ENCODE measurements at regions not wholly inside any gene's neighbourhood (a gene's known extent, or its start where the extent isn't known, plus 50 kb on each side); places are given as distances from the start of the nearest gene placed in this dataset.

DNA sequence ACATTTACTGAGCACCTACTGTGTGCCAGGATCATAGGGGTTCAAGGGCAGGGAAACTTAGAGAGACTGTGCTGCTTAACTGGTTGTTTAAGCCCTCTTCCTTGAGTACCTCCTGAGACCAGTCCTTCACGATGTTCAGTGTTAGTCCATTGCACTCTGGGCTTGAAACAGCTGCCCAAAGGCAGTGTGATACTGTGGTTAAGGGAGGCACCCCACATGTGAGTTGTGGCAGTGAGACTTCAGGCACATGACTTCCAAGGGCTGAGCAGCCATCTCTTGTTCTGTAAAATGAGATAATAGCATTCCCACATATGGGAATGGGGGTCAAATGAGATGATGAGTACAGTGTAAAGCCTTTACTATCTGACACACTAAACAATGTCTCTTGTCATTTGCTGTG lies 75.1 kb downstream of the LINGO1 start:
- DNase-seq (ENCODE audit: insufficient read length, low spot score) (no peak), FAIRE-seq (no peak)
- TF ChIP-seq POLR2A (IDR thresholded peaks at IDR 0.05; ENCODE audit: low read depth, low read length) = no peak

- DNase-seq (ENCODE audit: insufficient read length, low spot score) = no peak
- TF ChIP-seq POLR2A (IDR thresholded peaks at IDR 0.05; ENCODE audit: low read depth, low read length) = no peak
- no peak for FAIRE-seq
Measured at GRCh38 chr15:77557144-77557543, 75.6 kb downstream of the LINGO1 start.

GRCh38 chr15:77556622-77557021 lies 76.1 kb downstream of the LINGO1 start:
- no peak for TF ChIP-seq POLR2A (IDR thresholded peaks at IDR 0.05; ENCODE audit: low read depth, low read length)
- no peak for FAIRE-seq

DNA sequence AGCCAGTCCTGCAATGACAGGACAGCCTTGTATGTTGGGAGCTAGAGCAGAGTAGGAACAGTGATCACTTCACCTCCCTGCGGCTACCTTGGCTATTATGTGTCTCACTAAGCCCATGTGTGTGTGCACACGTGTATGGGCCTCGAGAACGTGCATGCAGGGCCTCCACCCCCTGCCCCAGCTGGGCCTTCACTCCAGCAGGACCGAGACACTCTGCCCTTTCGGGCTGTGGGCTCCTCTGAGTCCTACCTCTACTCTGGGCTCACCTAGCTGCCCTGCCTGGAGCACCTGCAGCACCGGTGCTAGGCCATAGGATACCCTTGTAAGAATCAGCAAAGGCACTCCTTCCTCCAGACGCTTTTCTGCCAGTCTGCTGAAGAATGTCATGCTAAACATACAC lies 77.5 kb downstream of the LINGO1 start:
- FAIRE-seq (no peak), DNase-seq (ENCODE audit: insufficient read length, low spot score) (no peak)
- TF ChIP-seq POLR2A (IDR thresholded peaks at IDR 0.05; ENCODE audit: low read depth, low read length) = no peak

More at GRCh38 chr15:77556622-77557021, 76.1 kb downstream of the LINGO1 start:
- DNase-seq (ENCODE audit: insufficient read length, low spot score) = no peak

DNA sequence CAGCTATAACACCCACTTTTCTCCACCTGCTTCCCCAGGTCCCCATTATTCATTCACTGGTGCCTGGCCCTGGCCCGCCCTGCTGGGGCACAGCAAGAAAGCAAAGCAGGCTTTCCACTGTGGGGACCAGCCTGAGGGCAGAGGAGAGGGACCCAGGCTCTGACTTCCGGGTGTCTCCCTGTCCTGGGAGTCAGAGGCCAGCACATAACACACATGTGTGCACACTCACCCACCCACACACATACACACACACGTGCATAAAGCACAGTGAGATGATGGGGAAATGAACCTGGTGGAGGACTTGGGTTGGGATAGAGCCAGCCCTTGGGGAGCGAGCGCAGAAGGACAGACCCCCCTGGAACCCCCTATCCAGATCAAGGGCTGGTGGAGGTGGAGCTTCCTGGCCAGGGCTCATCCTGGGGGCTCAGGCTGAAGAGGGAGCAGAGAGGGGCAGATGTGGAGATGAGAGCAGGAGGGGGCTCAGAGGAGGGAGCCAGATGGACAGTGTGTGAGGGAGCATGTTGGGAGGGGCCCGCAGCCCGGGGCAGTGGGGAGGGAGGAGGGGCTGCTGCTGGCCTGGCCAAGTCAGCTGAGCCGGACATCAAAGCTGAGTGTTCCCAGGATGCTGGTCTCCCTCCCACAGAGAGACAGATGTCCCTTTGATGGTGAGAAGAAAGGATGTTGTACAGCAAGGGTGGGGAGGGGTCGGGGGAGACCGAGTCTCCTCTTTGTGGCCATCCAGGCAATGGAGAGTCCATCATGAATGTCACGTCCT lies 78.2 kb downstream of the LINGO1 start:
- TF ChIP-seq POLR2A (IDR thresholded peaks at IDR 0.05; ENCODE audit: low read depth, low read length) = no peak
- FAIRE-seq (no peak), DNase-seq (ENCODE audit: insufficient read length, low spot score) (no peak)

- FAIRE-seq (no peak), DNase-seq (ENCODE audit: insufficient read length, low spot score) (no peak)
- TF ChIP-seq POLR2A (IDR thresholded peaks at IDR 0.05; ENCODE audit: low read depth, low read length) = no peak
Measured at GRCh38 chr15:77553695-77554094, 79.0 kb downstream of the LINGO1 start.

DNA sequence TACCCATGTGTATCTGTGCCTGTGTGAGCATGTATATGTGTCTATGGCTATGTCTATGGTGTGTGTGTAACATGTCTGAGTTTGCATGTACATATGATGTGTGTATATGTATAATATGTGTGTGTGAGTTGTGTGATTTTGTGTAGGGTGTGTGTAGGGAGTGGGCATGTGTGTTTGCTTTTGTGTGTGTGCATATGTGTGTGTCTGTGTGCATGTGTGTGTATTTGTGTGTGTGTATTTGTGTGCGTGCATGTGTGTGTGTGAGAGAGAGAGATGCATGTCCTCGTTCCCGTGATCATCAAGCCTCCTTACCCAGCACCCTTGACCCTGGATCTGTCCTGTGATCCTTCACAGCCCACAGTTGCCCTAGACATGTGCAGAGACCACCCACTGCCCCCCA lies 79.5 kb downstream of the LINGO1 start:
- no peak for TF ChIP-seq POLR2A (IDR thresholded peaks at IDR 0.05; ENCODE audit: low read depth, low read length)
- FAIRE-seq (no peak), DNase-seq (ENCODE audit: insufficient read length, low spot score) (no peak)

GRCh38 chr15:77552066-77552465 lies 80.6 kb downstream of the LINGO1 start:
- DNase-seq (ENCODE audit: insufficient read length, low spot score) (no peak), FAIRE-seq (no peak)
- no peak for TF ChIP-seq POLR2A (IDR thresholded peaks at IDR 0.05; ENCODE audit: low read depth, low read length)

DNA sequence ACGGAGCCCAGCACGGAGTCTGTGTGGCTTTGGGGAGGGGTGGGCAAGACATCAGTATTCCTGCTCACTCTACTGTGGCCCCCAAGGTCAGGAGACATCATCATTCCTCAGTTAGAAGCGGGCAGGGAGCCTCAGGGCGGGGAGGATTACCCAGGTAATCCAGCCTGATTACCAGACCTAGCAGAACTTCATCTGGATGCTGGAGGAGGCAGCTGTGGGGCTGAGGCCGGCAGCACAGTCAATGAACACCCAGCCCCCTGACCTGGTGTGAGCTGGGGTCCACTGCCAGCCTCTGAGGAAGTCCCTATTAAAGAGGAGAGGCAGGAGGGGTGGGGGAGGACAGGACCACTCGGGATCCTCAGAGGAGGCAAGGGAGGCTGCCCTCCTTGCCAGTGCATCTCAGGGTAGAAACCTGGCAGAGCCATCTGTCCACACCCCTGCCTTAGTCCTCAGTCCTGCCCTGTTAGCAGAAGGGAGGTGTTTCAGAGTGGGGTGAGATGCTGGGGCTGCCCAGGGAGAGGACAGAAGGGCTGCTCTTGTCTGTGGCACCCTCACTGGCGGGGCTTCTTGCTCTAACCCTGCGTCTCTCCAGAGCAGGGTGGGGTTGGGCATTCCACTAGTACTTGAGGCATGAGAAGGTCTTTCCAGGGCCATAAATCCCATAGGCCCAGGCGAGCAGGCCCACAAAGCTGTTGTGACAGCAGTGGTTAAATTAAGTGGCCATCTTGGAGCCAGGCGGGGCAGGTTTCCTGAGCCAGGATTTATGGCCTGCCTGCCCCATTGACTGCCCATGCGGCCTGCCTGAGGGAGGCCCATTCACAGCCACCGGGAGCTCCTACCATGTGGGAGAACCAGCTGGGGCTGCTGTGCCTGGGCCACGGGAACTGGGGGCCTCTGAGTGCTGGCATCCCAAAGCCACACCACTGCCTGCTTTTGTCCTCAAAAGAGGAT lies 82.1 kb downstream of the LINGO1 start:
- no peak for FAIRE-seq

GRCh38 chr15:77549576-77550288 lies 83.0 kb downstream of the LINGO1 start:
- TF ChIP-seq POLR2A (IDR thresholded peaks at IDR 0.05; ENCODE audit: low read depth, low read length) = no peak
- no peak for DNase-seq (ENCODE audit: insufficient read length, low spot score)
- FAIRE-seq = no peak

More for the DNA sequence above, 82.1 kb downstream of the LINGO1 start:
- TF ChIP-seq POLR2A (IDR thresholded peaks at IDR 0.05; ENCODE audit: low read depth, low read length) = no peak
- no peak for DNase-seq (ENCODE audit: insufficient read length, low spot score)

GRCh38 chr15:77548589-77549557 lies 83.8 kb downstream of the LINGO1 start:
- DNase-seq (ENCODE audit: insufficient read length, low spot score) = no peak
- no peak for TF ChIP-seq POLR2A (IDR thresholded peaks at IDR 0.05; ENCODE audit: low read depth, low read length)
- FAIRE-seq = no peak

DNA sequence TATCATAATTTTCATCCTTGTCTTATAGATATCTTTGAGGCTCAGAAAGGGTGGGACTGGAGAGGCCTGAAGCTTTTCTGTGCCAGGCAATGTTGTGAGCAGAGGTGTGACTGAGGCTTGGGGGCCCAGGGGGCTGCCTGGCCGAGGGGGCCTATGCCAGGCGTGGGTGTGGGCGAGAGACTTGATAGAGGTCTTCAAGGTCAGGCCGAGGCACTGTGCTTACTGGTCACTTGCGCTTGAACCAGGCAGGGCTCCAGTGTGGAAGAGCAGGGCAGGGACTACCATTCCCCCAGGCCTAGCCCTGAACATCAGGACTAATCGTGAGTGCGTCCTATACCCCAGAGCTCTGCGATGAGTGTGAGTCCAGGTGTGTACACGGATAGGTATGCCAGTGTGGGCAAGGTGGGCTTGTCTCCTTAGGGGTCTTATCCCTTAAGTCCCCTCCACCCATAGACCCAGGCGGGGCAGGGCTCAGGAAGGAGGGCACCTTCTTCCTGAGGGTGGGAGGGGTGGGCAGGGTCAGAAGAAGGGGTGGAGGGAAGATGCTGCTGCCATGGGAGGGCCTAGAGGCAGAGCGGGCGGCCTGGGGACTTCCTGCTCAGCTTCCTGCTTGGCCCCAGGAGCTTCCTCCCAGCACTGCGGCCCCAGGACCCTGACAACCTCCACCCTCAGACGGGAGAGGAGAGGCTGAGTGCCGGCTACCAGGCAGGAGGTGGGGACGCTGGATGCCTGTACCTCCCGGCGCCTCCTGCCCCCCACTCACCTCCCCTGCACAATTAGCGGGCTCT lies 84.7 kb downstream of the LINGO1 start:
- FAIRE-seq = no peak

More for the DNA sequence above, 84.7 kb downstream of the LINGO1 start:
- no peak for TF ChIP-seq POLR2A (IDR thresholded peaks at IDR 0.05; ENCODE audit: low read depth, low read length)
- DNase-seq (ENCODE audit: insufficient read length, low spot score) = no peak
